ENCODE measurements at regions not wholly inside any gene's neighbourhood (a gene's known extent, or its start where the extent isn't known, plus 50 kb on each side); places are given as distances from the start of the nearest gene placed in this dataset.

DNA sequence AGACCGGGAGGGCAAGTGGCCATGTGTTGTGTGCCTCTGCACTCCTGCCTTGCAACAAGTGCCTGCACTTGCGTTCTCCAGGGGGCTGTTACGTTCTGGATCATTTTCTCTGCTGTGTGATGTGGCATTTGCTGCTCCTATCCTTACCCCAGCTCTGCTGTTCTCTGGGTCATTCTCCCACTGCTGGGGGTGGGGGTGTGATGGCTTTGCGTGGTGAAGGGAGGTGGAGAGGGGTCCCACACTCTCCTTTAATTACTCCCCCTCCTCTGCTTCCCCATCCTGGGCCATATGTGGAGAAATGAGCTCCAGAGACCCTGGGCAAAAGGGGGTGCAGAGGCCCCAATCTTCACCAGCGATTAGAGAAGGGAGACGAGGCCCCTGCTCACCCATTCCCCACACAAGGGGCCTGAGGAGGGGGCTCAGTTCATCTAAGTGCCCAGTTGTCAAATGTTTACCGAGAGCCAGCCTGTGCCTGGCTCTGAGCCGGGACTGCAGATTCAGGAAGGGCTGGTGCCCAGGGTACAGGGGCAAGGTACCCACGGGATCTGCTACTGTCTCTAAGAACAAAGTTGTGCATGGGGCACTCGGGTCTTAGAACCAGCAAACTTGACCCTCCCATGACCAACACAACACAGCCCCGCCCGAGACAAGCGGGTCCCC is 355.4 kb downstream of the PTPRU start:
- TF ChIP-seq POLR2A (IDR thresholded peaks at IDR 0.05; ENCODE audit: low read depth, low read length) (no peak), POLR2AphosphoS5 (IDR thresholded peaks at IDR 0.05; ENCODE audit: low read depth, low read length) (no peak), TAF1 (IDR thresholded peaks at IDR 0.05; ENCODE audit: low read depth, low read length) (no peak), SPI1 (IDR thresholded peaks at IDR 0.05; ENCODE audit: low read depth, low read length) (no peak)
